Head of caudate nucleus (tissue), 42 donors: ENCODE measurements at regions not wholly inside any gene's neighbourhood (a gene's known extent, or its start where the extent isn't known, plus 50 kb on each side); places are given as distances from the start of the nearest gene placed in this dataset.

Experiments
- DNase-seq, 42 donors: peaks; one replicate each; pipeline versions ENCODE4 v3.0.0 to v3.0.0-alpha.2; 2020 to 2021; ENCODE audit warnings: mixed read lengths in 7 of 42
- intact Hi-C: fragments of 100-400 bp; cut with DNase I; formaldehyde crosslinking; loops from one replicate; pipeline ENCODE4 v1.15.0; 2022

- peak in 4 of 42 donors; percentile 4 to 20 (median 12) for DNase-seq
- intact Hi-C loops: no loop called here
Observed at GRCh38 chr22:48795664-48796063, 1032.0 kb downstream of the BRD1 start.

GRCh38 chr22:48794906-48795305, 1032.8 kb downstream of the BRD1 start:
- DNase-seq: peak in 3 of 42 donors; percentile 5 to 32 (median 14)
- intact Hi-C loops: no loop called here

- DNase-seq: no peak
- intact Hi-C loops: no loop called here
Observed at GRCh38 chr22:48793949-48794348, 1033.7 kb downstream of the BRD1 start.

GRCh38 chr22:48786679-48786996, 1041.0 kb downstream of the BRD1 start:
- intact Hi-C loops: loop anchor here (10.0 kb wide), 1 partner anchor 212 kb away; no protein-coding TSS in a partner anchor

GRCh38 chr22:48785792-48786678, 1041.6 kb downstream of the BRD1 start:
- peak in 6 of 42 donors; percentile 1 to 29 (median 19) for DNase-seq
- intact Hi-C loops: loop anchor here (10.0 kb wide), 1 partner anchor 211 kb away; no protein-coding TSS in a partner anchor

More at GRCh38 chr22:48786679-48786996, 1041.0 kb downstream of the BRD1 start:
- peak in 4 of 42 donors; percentile 12 to 28 (median 20) for DNase-seq

- peak in 7 of 42 donors; percentile 0 to 32 (median 10) for DNase-seq
- intact Hi-C loops: loop anchor here (10.0 kb wide), 1 partner anchor 210 kb away; no protein-coding TSS in a partner anchor
Observed at GRCh38 chr22:48784701-48785503, 1042.8 kb downstream of the BRD1 start.

- intact Hi-C loops: loop anchor here (10.0 kb wide), 1 partner anchor 209 kb away; no protein-coding TSS in a partner anchor
- peak in 8 of 42 donors; percentile 0 to 33 (median 16) for DNase-seq
Observed at GRCh38 chr22:48783821-48784266, 1043.8 kb downstream of the BRD1 start.

- intact Hi-C loops: loop anchor here (10.0 kb wide), 1 partner anchor 208 kb away; no protein-coding TSS in a partner anchor
- DNase-seq: peak in 23 of 42 donors; percentile 21 to 81 (median 37)
Observed at GRCh38 chr22:48782811-48783511, 1044.7 kb downstream of the BRD1 start.

- intact Hi-C loops: loop anchor here (10.0 kb wide), 1 partner anchor 208 kb away; no protein-coding TSS in a partner anchor
- peak in 6 of 42 donors; percentile 2 to 31 (median 14) for DNase-seq
Observed at GRCh38 chr22:48782326-48782725, 1045.3 kb downstream of the BRD1 start.

- peak in 7 of 42 donors; percentile 5 to 34 (median 20) for DNase-seq
Observed at GRCh38 chr22:48781868-48782267, 1045.8 kb downstream of the BRD1 start.

GRCh38 chr22:48781391-48781790, 1046.3 kb downstream of the BRD1 start:
- intact Hi-C loops: loop anchor here (10.0 kb wide), 1 partner anchor 207 kb away; no protein-coding TSS in a partner anchor
- DNase-seq: peak in 4 of 42 donors; percentile 2 to 16 (median 9)

More at GRCh38 chr22:48781868-48782267, 1045.8 kb downstream of the BRD1 start:
- intact Hi-C loops: loop anchor here (10.0 kb wide), 1 partner anchor 207 kb away; no protein-coding TSS in a partner anchor

GRCh38 chr22:48780597-48781277, 1046.9 kb downstream of the BRD1 start:
- DNase-seq: peak in 7 of 42 donors; percentile 0 to 35 (median 22)
- intact Hi-C loops: loop anchor here (10.0 kb wide), 1 partner anchor 206 kb away; no protein-coding TSS in a partner anchor

GRCh38 chr22:48779661-48780596, 1047.7 kb downstream of the BRD1 start:
- intact Hi-C loops: loop anchor here (10.0 kb wide), 1 partner anchor 205 kb away; no protein-coding TSS in a partner anchor
- DNase-seq: peak in 7 of 42 donors; percentile 8 to 40 (median 19)

- peak in 7 of 42 donors; percentile 0 to 36 (median 26) for DNase-seq
- intact Hi-C loops: no loop called here
Observed at GRCh38 chr22:48779211-48779643, 1048.4 kb downstream of the BRD1 start.

- intact Hi-C loops: no loop called here
- peak in 6 of 42 donors; percentile 0 to 25 (median 9) for DNase-seq
Observed at GRCh38 chr22:48778308-48779195, 1049.1 kb downstream of the BRD1 start.
